ENCODE measurements at regions not wholly inside any gene's neighbourhood (a gene's known extent, or its start where the extent isn't known, plus 50 kb on each side); places are given as distances from the start of the nearest gene placed in this dataset.

GRCh38 chr1:57845041-57845440, 421.2 kb upstream of the DAB1 start:
- ChIA-PET CTCF (no interaction called here), POLR2A (ENCODE audit: low non-redundant PET) (no interaction called here)
- no peak overlapping the region for H3K4me3 ChIP-seq (ENCODE audit: low read depth, low read length, poor library complexity, severe bottlenecking)
- intact Hi-C loops (cut with micrococcal nuclease; ENCODE audit: unreplicated experiment), result no loop called here
- no peak overlapping the region for H3K27ac ChIP-seq (ENCODE audit: low read depth, low read length, poor library complexity, severe bottlenecking)
- H3K4me1 ChIP-seq (ENCODE audit: insufficient read depth, low read length, poor library complexity, severe bottlenecking), result no peaks in the 10 kb centered on the region
- no TSS peak for BruUV-seq (replicated peaks)
- peaks cover 16% of the 10 kb centered on the region for H3K9me3 ChIP-seq (ENCODE audit: low read depth, low read length, poor library complexity, severe bottlenecking)
- H3K27me3 ChIP-seq (replicated peaks; ENCODE audit: insufficient read depth, low read depth, low read length, poor library complexity), result no peaks in the 10 kb centered on the region
- H3K36me3 ChIP-seq (ENCODE audit: insufficient read depth, low read length, poor library complexity, severe bottlenecking), result no peaks in the 10 kb centered on the region
- TF ChIP-seq, protein P1, sequence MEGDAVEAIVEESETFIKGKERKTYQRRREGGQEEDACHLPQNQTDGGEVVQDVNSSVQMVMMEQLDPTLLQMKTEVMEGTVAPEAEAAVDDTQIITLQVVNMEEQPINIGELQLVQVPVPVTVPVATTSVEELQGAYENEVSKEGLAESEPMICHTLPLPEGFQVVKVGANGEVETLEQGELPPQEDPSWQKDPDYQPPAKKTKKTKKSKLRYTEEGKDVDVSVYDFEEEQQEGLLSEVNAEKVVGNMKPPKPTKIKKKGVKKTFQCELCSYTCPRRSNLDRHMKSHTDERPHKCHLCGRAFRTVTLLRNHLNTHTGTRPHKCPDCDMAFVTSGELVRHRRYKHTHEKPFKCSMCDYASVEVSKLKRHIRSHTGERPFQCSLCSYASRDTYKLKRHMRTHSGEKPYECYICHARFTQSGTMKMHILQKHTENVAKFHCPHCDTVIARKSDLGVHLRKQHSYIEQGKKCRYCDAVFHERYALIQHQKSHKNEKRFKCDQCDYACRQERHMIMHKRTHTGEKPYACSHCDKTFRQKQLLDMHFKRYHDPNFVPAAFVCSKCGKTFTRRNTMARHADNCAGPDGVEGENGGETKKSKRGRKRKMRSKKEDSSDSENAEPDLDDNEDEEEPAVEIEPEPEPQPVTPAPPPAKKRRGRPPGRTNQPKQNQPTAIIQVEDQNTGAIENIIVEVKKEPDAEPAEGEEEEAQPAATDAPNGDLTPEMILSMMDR (conservative IDR thresholded peaks at IDR 0.05; ENCODE audit: low read depth, low read length), result no peak
- no peak for TF ChIP-seq EZH2 (IDR thresholded peaks at IDR 0.05; ENCODE audit: borderline replicate concordance, low read depth, low read length, poor library complexity, severe bottlenecking)
- DNase-seq (ENCODE audit: low spot score), result no peak

- DNase-seq (ENCODE audit: low spot score), result no peak
- H3K9me3 ChIP-seq (ENCODE audit: low read depth, low read length, poor library complexity, severe bottlenecking), result peaks cover 16% of the 10 kb centered on the region
- no peaks in the 10 kb centered on the region for H3K4me1 ChIP-seq (ENCODE audit: insufficient read depth, low read length, poor library complexity, severe bottlenecking)
- TF ChIP-seq EZH2 (IDR thresholded peaks at IDR 0.05; ENCODE audit: borderline replicate concordance, low read depth, low read length, poor library complexity, severe bottlenecking), result no peak
- TF ChIP-seq, protein P1 (conservative IDR thresholded peaks at IDR 0.05; ENCODE audit: low read depth, low read length), result no peak
- CTCF ChIA-PET, result no interaction called here
- H3K27ac ChIP-seq (ENCODE audit: low read depth, low read length, poor library complexity, severe bottlenecking), result no peak overlapping the region
- POLR2A ChIA-PET (ENCODE audit: low non-redundant PET), result no interaction called here
- H3K36me3 ChIP-seq (ENCODE audit: insufficient read depth, low read length, poor library complexity, severe bottlenecking), result no peaks in the 10 kb centered on the region
- intact Hi-C loops (cut with micrococcal nuclease; ENCODE audit: unreplicated experiment), result no loop called here
- no peak overlapping the region for H3K4me3 ChIP-seq (ENCODE audit: low read depth, low read length, poor library complexity, severe bottlenecking)
- no TSS peak for BruUV-seq (replicated peaks)
- H3K27me3 ChIP-seq (replicated peaks; ENCODE audit: insufficient read depth, low read depth, low read length, poor library complexity), result no peaks in the 10 kb centered on the region
Measured at GRCh38 chr1:57844382-57844980, 420.6 kb upstream of the DAB1 start.

- H3K27ac ChIP-seq (ENCODE audit: low read depth, low read length, poor library complexity, severe bottlenecking), result no peak overlapping the region
- no TSS peak for BruUV-seq (replicated peaks)
Measured at GRCh38 chr1:57843760-57844159, 419.9 kb upstream of the DAB1 start.

More at GRCh38 chr1:57843760-57844159, 419.9 kb upstream of the DAB1 start:
- CTCF ChIA-PET, result no interaction called here
- POLR2A ChIA-PET (ENCODE audit: low non-redundant PET), result no interaction called here
- intact Hi-C loops (cut with micrococcal nuclease; ENCODE audit: unreplicated experiment), result no loop called here
- no peak for DNase-seq (ENCODE audit: low spot score)
- Histone ChIP-seq H3K36me3 (ENCODE audit: insufficient read depth, low read length, poor library complexity, severe bottlenecking) (no peaks in the 10 kb centered on the region), H3K27me3 (replicated peaks; ENCODE audit: insufficient read depth, low read depth, low read length, poor library complexity) (no peaks in the 10 kb centered on the region), H3K4me3 (ENCODE audit: low read depth, low read length, poor library complexity, severe bottlenecking) (no peak overlapping the region), H3K4me1 (ENCODE audit: insufficient read depth, low read length, poor library complexity, severe bottlenecking) (no peaks in the 10 kb centered on the region), H3K9me3 (ENCODE audit: low read depth, low read length, poor library complexity, severe bottlenecking) (peaks cover 16% of the 10 kb centered on the region)
- no peak for TF ChIP-seq EZH2 (IDR thresholded peaks at IDR 0.05; ENCODE audit: borderline replicate concordance, low read depth, low read length, poor library complexity, severe bottlenecking)
- TF ChIP-seq, protein P1 (conservative IDR thresholded peaks at IDR 0.05; ENCODE audit: low read depth, low read length), result no peak
